NCI-H748 treated with DMSO at 0.1 percent for 48 hours (cell line): ENCODE measurements at regions not wholly inside any gene's neighbourhood (a gene's known extent, or its start where the extent isn't known, plus 50 kb on each side); places are given as distances from the start of the nearest gene placed in this dataset.
"Not testable (repeated sequence)": the region's sequence is repeated elsewhere in the genome, so short reads cannot be mapped to it uniquely, and the experiment has no call there.

Experiments used
- DNase-seq: peaks from one replicate; lab custom pipeline; 2025; lab: John Stamatoyannopoulos, UW

DNA sequence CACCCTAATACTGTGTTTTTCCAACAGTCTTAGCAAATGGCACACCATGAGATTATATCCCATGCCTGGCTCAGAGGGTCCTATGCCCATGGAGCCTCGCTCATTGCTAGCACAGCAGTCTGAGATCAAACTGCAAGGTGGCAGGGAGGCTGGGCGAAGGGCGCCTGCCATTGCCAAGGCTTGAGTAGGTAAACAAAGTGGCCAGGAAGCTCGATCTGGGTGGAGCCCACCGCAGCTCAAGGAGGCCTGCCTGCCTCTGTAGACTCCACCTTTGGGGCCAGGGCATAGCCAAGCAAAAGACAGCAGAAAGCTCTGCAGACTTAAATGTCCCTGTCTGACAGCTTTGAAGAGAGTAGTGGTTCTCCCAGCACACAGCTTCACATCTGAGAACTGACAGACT is 188.2 kb upstream of the ADGRL3 start:
- not testable (repeated sequence) for DNase-seq

DNA sequence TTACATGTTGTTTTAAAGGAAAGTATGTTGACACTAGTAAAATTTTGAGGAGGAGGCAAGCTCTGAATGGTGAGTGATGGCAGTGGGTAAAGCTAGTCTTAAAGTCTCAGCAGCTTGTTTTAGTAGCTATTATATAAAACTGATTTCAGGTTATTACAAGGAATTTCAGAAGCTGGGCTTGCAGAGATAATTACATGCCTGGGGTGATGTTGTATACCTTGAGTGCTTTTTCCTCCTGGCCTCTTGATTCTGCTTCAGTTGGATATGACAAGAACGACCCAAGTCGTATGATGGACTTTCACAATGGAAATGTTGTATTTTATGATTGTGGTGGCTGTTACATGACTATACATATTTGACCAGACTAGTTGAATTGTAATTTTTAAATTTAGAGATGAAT is 175.5 kb upstream of the ADGRL3 start:
- DNase-seq: no peak

DNA sequence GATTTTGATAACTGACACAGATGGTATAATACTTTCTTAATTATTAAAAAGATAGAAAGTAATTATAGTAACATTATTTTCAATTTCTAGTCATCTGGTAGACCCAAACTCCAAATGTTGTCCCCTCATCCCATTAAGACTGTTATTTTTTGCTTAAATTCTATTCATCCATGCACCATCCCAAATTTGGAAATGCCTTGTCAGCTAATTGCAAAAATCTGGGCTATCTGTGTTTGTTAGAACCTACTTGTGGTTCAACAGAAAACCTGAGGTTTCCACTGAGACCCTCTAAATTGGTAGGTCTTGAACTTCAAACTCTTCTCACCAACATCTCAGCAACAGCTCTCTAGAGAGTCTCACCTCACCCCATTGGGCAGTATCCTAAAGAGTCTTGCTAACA is 172.2 kb upstream of the ADGRL3 start:
- DNase-seq: no peak

DNA sequence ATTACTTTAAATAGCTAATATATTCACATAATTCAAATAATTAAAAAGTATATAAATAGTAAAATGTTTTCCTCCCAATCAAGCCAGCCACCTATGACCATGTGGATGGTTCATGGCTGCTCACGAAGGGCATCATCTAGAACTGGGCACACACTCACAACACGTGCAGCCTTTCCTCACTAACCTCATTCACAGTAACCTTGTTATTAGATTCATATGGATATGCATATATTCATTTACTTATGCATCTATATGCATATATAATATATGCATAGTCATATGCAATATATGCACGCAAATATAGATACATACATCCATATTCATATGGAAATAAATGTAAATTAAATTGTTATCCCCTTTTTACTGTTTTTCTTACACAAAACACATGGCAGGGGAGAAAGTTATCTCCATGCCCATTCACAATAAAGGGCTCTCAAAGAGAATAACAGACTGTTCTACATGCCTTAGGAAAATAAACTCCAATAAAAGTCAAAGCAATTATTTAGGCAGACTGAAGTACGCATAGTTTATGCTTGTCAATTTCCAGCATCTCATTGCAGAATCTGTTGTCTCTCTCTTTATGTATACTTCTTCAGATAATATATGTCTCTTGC is 163.9 kb upstream of the ADGRL3 start:
- DNase-seq: no peak

DNA sequence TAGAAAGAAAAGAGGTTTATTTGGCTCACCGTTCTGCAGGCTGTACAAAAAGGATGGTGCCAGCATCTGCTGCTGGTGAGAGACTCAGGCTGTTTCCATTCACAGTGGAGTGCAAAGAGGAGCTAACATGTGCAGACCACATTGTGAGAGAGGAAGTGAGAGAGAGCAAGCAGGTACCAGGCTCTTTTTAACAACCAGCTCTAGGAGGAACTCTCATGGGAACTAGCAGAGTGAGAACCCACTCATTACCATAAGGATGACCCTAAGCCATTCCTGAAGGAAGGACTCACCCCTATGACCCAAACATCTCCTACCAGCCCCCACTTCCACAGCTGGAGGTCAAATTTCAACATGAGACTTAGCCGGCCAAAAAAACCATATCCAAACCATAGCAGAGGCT is 158.6 kb upstream of the ADGRL3 start:
- no peak for DNase-seq

DNA sequence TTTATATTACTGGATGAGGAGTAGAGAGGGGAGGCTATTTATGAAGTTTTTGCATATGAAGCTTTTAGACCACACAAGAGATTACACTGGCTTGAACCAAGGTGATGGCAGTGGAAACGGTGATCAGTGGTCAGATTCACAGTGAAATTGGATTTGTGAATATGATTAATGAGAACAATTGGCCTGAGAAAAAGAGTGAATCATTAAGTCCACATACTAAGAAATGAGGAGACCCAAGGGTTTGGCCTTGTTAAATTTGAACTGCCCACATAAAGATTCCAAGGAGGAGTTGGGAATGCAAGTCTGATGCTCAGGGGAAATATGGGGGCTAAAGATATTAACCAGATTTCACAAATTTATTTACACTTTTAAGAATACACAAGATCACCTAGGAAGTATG is 155.3 kb upstream of the ADGRL3 start:
- no peak for DNase-seq

DNA sequence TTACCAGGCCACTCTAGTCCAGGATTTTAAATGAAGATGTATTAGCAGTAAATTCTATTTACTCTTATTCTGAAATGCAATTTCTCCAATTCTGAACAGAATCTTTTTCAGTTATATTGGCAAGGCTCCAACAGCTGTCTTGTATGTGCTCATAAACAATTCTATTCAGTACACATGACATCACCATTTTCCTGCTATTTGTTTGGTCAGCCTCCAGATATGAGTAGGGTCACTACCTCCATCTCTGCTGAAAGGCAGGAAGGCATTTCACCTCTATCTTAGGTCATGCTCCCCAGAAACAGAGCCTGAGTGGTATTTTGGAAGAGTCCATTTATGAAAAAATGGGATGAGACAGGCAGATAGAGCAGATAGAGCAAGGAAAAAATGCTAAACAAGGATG is 151.1 kb upstream of the ADGRL3 start:
- DNase-seq: no peak

DNA sequence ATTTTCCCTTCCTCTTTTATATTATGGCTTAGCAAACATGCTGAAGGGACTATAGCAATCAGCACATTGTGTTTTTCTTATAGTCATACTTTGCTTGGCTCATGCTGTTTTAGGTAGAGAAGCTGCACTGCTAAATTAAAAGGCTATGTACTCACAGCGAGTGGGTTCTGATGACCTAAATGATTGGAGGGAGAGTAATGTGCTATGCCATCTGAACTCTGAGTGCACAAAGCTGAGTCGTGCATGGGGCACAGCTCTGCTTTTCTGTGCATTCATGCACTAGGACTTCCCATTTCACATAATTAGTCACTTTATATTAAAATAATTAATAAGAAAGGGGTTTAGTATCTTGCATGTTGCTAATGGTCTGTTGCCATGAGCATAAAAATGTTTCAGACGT is 132.7 kb upstream of the ADGRL3 start:
- DNase-seq: no peak

DNA sequence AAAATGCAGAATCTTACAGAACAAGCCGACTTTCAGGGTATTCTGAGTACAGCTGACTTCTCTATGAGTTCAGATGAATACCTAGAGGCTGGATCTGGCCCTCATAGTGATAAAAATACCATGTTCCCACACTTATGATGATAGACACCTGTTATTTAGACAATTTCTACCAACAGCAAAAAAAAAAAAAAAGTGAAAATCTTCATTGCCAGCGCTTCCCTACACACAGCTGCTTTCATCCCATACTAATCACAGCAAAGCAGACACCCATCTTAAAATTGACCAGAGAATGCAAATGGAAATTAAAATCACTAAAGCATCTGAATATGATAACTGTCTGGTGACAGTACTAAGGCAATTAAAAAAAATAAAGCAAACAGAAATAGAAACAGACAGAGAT is 132.1 kb upstream of the ADGRL3 start:
- no peak for DNase-seq

DNA sequence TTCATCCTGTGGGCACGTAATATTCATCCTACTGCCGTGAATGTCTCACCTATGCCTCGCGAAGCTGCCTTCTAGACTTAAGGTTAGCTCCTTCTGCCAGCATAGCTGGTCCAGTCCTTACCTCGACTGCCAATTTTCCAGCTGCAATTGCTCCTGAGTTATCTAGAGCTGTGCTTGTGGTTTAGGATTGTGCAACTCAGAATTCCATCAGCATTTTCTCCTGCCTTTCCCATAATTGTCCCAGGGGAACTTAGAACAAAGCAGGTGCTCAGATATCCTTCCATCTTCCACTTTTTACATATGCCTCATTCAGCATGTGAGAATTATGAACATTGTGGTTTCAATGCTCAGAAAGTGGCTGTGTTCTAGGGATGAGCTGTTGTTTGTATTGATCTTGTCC is 131.4 kb upstream of the ADGRL3 start:
- DNase-seq: no peak

DNA sequence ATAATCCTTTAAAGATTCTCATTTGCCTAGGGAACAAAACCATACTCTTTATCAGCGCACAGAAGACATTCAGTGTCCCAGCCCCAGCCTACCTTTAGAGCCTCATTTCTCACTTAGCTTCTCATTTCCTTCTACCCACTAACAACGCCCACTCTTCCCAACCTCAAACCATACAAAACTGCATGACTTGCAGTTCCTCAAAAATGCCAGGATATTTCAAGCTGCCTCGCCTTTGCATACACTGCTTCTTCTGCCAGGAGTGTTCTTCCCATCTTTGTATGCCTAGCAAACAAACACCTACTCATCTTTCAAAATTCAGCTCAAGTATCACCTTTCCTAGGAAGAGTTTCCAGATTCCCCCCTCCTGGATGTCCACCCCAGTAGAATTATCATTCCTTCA is 129.9 kb upstream of the ADGRL3 start:
- no peak for DNase-seq

DNA sequence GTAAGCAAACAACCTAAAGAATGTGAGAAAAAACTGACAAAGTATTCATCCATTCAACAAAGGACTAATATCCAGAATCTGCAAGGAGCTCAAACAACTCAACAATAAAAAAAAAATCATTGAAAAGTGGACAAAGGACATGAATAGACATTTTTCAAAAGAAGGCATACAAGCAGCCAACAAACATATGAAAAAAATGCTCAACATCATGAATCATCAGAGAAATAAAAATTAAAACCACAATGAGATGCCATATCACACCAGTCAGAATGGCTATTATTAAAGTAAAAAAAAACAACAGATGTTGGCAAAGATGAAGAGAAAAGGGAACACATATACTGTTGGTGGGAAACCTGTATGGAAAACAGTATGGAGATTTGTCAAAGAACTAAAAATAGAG is 120.7 kb upstream of the ADGRL3 start:
- no peak for DNase-seq

DNA sequence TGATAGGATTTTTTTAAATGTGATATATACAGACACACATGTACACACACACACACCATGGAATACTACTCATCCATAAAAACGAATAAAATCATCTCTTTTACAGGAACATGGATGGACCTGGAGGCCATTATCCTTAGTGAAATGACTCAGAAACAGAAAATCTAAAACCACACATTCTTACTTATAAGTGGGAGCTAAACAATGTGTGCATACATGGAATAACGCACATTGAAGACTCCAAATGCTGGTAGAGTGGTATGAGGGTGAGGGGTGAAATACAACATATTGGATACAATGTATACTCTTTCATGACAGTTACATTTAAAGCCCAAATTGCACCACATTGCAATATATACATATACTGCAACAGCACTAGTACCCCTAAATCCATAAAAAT is 120.2 kb upstream of the ADGRL3 start:
- no peak for DNase-seq

DNA sequence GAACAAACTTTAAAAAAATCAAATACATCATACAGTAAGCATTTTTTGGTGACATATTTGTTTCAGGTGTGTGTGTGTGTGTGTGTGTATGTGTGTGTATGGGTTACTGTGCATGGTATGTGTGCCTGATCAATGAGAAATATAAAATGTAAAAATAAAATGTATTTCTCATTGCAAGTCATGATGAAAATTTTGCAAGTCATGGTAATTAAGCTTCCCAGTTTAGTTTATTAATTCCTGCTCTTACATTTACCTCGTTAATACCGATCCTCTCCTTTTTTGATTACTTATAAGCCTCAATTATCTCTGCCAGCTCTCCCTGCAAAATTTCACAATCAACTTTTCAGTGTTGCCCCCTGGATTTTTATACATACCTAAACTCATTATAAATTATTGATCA is 114.6 kb upstream of the ADGRL3 start:
- no peak for DNase-seq

DNA sequence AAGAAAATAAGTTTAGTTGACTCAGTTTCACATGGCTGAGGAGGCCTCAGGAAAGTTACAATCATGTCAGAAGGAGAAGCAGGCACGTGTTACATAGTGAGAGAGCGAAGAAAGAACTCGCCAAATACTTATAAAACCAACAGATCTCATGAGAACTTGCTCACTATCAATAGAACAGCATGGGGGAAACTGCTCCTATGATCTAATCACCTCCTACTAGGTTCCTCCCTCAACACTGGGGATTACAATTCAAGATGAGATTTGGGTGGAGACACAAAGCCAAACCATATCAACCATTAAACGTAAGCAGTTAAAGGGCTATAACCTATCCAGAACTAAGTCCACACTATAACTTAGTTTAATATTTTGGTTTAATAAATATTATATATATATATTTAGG is 113.8 kb upstream of the ADGRL3 start:
- DNase-seq: no peak

DNA sequence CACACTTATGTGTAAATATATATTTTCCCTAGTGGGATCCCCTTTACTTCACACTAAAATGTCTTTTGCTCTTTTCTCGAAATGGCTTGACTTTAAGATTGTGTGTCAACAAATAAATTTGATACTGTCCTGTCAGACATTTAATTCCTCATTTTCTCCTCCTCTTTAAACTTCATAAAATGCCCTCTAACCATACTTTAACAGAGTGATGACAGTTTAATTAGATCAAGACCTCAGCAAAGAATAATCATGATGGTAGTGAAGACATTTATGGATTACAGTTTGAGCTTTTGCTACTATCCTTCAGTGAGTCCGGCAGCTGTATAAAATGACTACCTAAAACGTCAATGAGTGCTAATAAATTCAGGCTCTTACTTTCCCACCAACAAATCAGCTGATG is 113.1 kb upstream of the ADGRL3 start:
- DNase-seq: no peak

DNA sequence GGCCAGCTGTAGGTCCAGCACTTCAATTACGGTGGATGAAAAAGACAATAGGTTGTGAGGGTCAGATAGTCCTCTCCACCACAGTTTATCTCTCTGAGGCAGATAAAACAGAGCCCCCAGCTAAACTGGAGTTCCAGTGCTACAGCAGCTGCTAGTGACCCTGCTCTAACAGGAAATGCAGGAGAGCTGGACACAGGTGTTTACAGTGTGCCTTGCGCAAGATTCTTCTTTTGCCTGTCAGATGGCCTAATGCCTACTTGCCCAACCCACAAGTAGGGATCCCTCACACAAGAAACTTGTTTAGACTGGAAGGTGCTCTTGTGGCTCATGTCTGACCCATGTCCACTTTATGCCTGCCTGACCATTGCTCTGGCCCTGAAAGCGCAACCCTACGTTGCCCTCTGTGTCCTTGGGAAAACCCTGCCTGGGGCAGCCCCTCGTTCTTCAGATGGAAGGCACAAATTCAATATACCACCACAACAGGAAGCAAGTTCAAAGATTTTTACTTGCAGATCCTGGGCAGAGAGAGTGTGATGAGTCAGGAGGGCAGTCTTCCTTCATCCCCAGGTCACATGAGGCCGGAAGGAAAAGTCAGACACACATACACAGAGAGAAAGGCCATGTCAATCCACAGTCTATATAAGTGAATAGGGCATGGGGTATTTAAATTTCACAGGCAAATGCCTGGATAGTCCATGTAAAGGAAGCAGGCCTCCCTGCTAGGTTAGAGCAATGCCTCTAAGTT is 105.1 kb upstream of the ADGRL3 start:
- no peak for DNase-seq

DNA sequence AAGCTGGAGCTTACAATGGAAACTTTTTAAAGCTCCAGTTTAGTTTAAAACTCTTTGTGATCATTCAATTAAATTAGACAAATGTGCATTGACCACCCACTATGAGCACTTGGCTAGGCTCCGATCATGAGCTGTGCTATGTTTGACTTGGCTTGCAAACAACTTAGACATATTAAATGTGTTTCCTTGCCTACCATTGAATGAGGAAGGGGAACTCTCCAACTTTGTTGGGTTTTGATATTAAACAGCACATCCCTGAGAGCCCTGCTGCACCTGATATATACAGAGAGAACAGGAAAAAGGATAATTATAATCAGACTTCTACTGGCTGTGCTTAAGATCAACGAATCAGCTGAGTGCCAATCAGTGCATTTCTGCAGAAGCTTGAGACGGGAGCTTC is 71.4 kb upstream of the ADGRL3 start:
- DNase-seq: no peak

DNA sequence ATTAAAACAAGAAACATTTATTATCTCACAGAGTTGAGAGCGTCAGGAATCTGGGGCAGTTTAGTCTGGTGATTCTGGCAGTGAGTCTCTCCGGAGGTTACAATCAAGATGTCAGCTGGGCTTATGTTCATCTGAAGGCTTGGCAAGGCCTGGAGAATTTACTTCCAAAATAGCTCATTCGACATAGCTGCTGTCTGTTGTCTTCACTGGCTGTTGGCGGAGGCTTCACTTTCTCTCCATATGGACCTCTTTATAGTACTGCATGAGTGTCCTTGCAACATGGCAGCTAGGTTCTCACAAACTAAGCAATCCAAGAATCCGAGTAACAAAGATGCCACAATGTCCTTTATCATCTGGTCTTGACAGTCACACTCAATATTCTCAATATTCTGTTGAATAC is 70.2 kb upstream of the ADGRL3 start:
- no peak for DNase-seq

DNA sequence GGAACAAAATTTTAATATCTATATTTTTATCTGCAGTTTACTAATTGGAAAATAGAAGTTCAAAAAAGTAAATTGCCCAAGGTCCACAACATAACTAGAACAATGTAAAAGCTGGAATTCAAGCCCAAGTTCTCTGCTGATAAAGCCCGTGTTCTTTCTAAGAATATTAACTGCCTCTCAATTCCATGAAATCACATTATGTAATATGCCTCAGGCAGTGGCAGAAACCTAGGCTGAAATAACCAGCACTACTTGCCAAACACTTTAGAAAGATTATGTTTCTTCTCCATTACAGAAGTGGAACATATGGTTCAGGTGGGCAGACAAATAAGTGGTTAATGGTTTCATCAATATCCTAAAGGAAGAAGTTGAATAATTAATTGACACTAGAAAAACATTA is 56.7 kb upstream of the ADGRL3 start:
- DNase-seq: no peak

DNA sequence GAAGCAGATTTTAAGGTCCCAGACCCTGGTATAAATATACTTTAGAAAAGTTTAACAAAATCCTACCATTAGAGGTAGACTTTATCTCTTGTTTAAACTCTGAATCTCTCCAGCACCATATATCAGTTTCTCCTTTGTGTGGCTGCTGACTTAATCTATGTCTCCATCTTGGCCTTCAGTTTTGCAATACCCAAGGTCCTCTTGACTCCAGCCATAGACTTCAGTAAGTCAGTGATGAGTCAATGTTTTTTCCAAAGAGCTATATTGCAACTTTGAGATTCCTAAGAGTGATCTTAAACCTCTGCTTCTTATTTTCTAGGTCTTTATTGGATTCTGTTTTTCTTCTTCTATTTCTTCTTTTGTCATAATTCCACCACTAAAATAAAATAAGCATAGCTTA is 50.8 kb upstream of the ADGRL3 start:
- DNase-seq: no peak
